AG04450 (cell line): ENCODE measurements at regions not wholly inside any gene's neighbourhood (a gene's known extent, or its start where the extent isn't known, plus 50 kb on each side); places are given as distances from the start of the nearest gene placed in this dataset.

Experiments used
- CTCF ChIA-PET: fragments of 300-600, 350-600 bp; formaldehyde crosslinking; extraction: SDS; loops from one replicate; lab custom pipeline; 2022; ENCODE audit warnings: antibody characterized with exemption, inconsistent platforms; lab: Charles Lee
- POLR2A ChIA-PET: fragments of 350-600 bp; formaldehyde crosslinking; extraction: SDS; loops from one replicate; lab custom pipeline; 2021; ENCODE audit warnings: antibody characterized with exemption, inconsistent platforms; lab: Yijun Ruan, JAX
- DNase-seq: peaks from one replicate; pipeline ENCODE4 v3.0.0-alpha.2; 2011; ENCODE audit warnings: low read depth, low spot score
- H3K27ac ChIP-seq: one replicate; pipeline ENCODE4 v1.5.1; 2012; ENCODE audit warnings: low read depth, low read length, control low read depth
- H3K27me3 ChIP-seq: one replicate; pipeline ENCODE4 v1.6.0; 2012; ENCODE audit warnings: low read length; ENCODE audit not compliant: control insufficient read depth, insufficient read depth
- H3K4me3 ChIP-seq: 2 replicates; pipeline ENCODE4 v1.5.1; 2011; ENCODE audit warnings: mild to moderate bottlenecking, low read depth, low read length, control low read depth
- H3K9me3 ChIP-seq: 2 replicates; pipeline ENCODE4 v1.5.1; 2012; ENCODE audit warnings: low read length; ENCODE audit not compliant: control insufficient read depth, insufficient read depth
- TF ChIP-seq, protein P1 (sequence below): IDR thresholded peaks from 2 replicates; pipeline ENCODE4 v1.5.1; 2011; ENCODE audit warnings: low read depth, low read length, control low read depth, inconsistent platforms

DNA sequence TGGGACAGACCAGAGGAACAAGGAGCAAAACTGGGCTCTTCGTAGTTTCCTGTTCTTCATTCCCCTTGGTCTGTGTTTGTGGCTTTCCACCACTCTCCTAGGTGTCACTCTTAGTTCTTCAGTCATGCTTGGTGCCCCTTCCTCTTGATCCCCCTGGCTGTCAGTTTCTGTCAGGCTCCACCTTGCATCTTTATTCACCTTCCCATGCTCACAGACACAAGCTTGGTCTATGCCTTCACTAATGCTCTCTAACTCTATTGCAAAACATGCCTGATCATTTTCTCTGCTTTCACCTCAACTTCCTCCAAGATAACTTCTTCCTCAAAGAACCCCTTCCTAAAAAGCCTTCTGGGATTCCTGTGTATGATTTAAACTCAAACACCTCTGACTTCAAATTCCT is 122.9 kb downstream of the GLUL start:
- no peaks in the 10 kb centered on the region for H3K9me3 ChIP-seq
- no peak for DNase-seq
- no peak overlapping the region for H3K27ac ChIP-seq
- POLR2A ChIA-PET = no interaction called here
- no peaks in the 10 kb centered on the region for H3K27me3 ChIP-seq
- TF ChIP-seq, protein P1, sequence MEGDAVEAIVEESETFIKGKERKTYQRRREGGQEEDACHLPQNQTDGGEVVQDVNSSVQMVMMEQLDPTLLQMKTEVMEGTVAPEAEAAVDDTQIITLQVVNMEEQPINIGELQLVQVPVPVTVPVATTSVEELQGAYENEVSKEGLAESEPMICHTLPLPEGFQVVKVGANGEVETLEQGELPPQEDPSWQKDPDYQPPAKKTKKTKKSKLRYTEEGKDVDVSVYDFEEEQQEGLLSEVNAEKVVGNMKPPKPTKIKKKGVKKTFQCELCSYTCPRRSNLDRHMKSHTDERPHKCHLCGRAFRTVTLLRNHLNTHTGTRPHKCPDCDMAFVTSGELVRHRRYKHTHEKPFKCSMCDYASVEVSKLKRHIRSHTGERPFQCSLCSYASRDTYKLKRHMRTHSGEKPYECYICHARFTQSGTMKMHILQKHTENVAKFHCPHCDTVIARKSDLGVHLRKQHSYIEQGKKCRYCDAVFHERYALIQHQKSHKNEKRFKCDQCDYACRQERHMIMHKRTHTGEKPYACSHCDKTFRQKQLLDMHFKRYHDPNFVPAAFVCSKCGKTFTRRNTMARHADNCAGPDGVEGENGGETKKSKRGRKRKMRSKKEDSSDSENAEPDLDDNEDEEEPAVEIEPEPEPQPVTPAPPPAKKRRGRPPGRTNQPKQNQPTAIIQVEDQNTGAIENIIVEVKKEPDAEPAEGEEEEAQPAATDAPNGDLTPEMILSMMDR = no peak
- H3K4me3 ChIP-seq = no peak overlapping the region
- CTCF ChIA-PET = no interaction called here

DNA sequence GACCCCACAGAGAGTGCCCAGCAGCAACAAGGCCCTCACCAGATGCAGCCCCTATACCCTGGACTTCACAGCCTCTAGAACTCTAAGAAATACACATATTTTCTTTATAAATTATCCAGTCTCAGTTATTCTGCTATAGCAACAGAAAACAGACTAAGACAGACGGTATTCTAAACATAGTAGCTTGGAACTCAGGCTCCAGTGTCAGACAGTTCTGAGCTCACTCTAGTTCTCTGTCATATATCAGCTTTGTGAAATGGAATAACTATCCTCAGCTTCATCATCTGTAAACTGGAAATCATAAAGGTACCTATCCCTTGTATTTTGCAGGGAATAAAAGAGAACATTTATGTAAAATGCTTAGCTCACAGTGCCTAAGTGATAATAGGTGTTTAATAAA is 127.4 kb downstream of the GLUL start:
- TF ChIP-seq, protein P1 = no peak
- H3K27me3 ChIP-seq = no peaks in the 10 kb centered on the region
- ChIA-PET CTCF (no interaction called here), POLR2A (no interaction called here)
- no peak overlapping the region for H3K27ac ChIP-seq
- DNase-seq = no peak
- H3K4me3 ChIP-seq = no peak overlapping the region
- H3K9me3 ChIP-seq = no peaks in the 10 kb centered on the region

DNA sequence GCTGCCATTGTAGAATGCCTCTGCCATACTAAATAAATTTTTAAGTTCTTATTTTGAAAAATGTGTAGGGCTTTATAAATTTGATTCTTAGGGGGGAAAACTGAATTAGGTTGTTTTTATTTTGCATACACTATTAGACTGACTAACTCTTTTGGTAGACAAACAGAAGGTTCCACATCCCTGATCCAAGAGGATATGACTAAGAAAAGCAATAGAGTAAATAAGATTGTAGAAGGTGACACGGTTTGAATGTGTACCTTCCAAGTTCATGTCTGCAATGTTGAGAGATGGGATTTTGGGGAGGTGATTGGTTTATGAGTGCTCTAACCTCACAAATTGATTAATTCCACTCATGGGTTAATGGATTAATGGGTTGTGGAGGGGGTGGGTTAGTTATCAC is 127.9 kb downstream of the GLUL start:
- no peak for DNase-seq
- Histone ChIP-seq H3K9me3 (no peaks in the 10 kb centered on the region), H3K27ac (no peak overlapping the region), H3K27me3 (no peaks in the 10 kb centered on the region), H3K4me3 (no peak overlapping the region)
- ChIA-PET POLR2A (no interaction called here), CTCF (no interaction called here)
- TF ChIP-seq, protein P1 = no peak

DNA sequence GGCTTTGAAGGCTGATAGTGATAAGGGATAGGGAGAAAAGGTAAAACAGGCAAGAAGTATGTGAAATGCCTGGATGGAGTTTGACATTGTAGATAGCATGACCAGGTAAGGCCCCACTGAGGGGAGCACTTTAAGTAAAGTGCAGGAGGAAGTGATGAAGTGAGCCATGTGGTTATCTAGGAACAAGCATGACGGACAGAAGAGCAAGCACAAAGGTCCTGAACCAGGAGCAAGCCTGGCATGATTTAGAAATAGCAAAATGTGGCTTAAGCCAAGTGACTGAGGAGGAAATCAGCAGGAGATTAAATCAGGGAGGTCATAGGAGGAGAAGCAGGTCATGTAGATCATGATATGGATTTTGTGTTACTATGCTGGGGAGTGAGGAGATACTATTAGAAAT is 129.2 kb downstream of the GLUL start:
- POLR2A ChIA-PET = no interaction called here
- Histone ChIP-seq H3K4me3 (no peak overlapping the region), H3K27ac (no peak overlapping the region), H3K27me3 (no peaks in the 10 kb centered on the region), H3K9me3 (no peaks in the 10 kb centered on the region)
- CTCF ChIA-PET = no interaction called here
- DNase-seq = no peak
- TF ChIP-seq, protein P1 = no peak

DNA sequence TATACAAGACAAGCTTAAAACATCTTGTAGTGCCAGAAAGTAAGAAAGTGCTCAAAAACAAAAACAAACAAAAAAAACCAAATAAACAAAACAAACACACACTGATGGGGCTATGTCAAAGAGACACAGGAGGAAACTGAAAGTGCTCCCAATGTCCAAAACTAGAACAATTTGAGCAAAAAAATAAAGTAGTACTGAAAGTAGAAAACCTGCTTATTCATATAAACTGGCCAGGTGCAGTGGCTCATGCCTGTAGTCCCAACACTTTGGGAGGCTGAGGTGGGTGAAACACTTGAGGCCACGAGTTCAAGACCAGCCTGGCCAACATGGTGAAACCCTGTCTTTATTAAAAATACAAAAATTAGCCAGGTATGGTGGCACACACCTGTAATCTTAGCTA is 129.9 kb downstream of the GLUL start:
- no peak overlapping the region for H3K4me3 ChIP-seq
- TF ChIP-seq, protein P1 = no peak
- CTCF ChIA-PET = no interaction called here
- POLR2A ChIA-PET = no interaction called here
- no peak for DNase-seq
- H3K27me3 ChIP-seq = no peaks in the 10 kb centered on the region
- no peak overlapping the region for H3K27ac ChIP-seq
- no peaks in the 10 kb centered on the region for H3K9me3 ChIP-seq
